GM12892 (cell line): ENCODE measurements at regions not wholly inside any gene's neighbourhood (a gene's known extent, or its start where the extent isn't known, plus 50 kb on each side); places are given as distances from the start of the nearest gene placed in this dataset.

Experiments used
- POLR2A ChIP-seq: IDR thresholded peaks from 2 replicates; pipeline ENCODE4 v1.6.1; 2011; ENCODE audit warnings: low read depth, low read length, control low read depth
- POLR2AphosphoS5 ChIP-seq: IDR thresholded peaks from 2 replicates; pipeline ENCODE4 v1.6.1; 2011; ENCODE audit warnings: low read depth, low read length, control low read depth

DNA sequence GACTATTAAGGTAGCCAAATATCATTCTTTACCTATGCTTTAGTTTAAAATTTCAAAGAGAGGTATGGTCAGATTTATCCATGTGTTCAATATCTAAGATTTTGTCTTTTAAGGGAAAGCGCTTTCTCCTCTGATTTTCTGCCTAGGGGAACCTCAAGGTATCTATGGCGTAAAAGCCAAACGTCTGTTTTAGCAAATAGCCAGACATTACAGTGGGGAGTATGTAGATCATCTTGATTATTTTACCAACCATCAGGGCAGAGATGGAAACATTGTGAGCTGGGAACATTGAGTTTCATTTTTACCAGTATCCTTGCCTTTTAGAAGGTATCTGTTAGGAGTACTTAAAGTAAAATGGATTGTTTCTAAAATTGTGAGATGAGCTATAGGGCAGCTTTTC lies 71.0 kb downstream of the LEPR start:
- no peak for TF ChIP-seq POLR2A
- TF ChIP-seq POLR2AphosphoS5, result no peak
